IPS-20b (cell line): ENCODE measurements at regions not wholly inside any gene's neighbourhood (a gene's known extent, or its start where the extent isn't known, plus 50 kb on each side); places are given as distances from the start of the nearest gene placed in this dataset.

Experiments
- H3K27ac ChIP-seq: one replicate; pipeline ENCODE4 v1.5.1; 2013; ENCODE audit warnings: low read length
- H3K27me3 ChIP-seq: 2 replicates; pipeline ENCODE4 v1.6.1; 2013; ENCODE audit warnings: mild to moderate bottlenecking, low read length, inconsistent platforms; ENCODE audit not compliant: insufficient read depth
- H3K36me3 ChIP-seq: 2 replicates; pipeline ENCODE4 v1.6.1; 2013; ENCODE audit warnings: low read depth, mild to moderate bottlenecking, inconsistent platforms, low read length, moderate library complexity; ENCODE audit not compliant: insufficient read depth
- H3K4me1 ChIP-seq: 2 replicates; pipeline ENCODE4 v1.6.1; 2013; ENCODE audit warnings: mild to moderate bottlenecking, control low read depth, inconsistent platforms, low read length, moderate library complexity; ENCODE audit not compliant: insufficient read depth
- H3K4me3 ChIP-seq: 2 replicates; pipeline ENCODE4 v1.5.1; 2013; ENCODE audit warnings: mild to moderate bottlenecking, low read length, inconsistent platforms
- H3K9ac ChIP-seq: 2 replicates; pipeline ENCODE4 v1.6.1; 2013; ENCODE audit warnings: low read depth, mild to moderate bottlenecking, inconsistent platforms, low read length, moderate library complexity
- H3K9me3 ChIP-seq: 2 replicates; pipeline ENCODE4 v1.6.1; 2013; ENCODE audit warnings: mild to moderate bottlenecking, low read depth, low read length, inconsistent platforms; ENCODE audit not compliant: insufficient read depth

DNA sequence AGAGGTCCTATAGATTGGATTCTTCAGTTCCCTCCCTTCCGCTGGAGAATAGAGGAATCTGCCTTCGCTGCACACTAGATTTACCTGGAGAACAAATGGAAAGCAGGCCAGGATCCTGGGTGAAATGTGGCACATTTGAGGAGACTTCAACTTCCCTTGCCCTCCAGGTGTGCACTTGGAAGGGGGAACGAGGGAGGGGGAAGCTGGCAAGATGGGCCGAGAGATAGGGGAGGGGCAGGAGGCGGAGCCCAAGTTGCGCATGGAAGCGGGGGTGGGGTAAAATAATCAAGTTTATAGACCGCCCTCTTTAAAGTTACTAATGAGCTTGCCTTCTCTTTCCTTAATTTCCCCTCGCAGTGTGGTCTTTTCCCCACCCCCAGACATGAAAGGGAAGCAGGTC is 155.7 kb upstream of the CAMK1G start:
- H3K4me1 ChIP-seq, result peaks cover 19% of the 10 kb centered on the region
- H3K27ac ChIP-seq, result no peak overlapping the region
- no peaks in the 10 kb centered on the region for H3K9me3 ChIP-seq
- peak overlapping the region; percentile 51 for H3K4me3 ChIP-seq
- peak overlapping the region; percentile 49; the same call in 1 of the 2 replicates for H3K9ac ChIP-seq
- no peaks in the 10 kb centered on the region for H3K27me3 ChIP-seq
- peaks cover 16% of the 10 kb centered on the region; the same call in 1 of the 2 replicates for H3K36me3 ChIP-seq

DNA sequence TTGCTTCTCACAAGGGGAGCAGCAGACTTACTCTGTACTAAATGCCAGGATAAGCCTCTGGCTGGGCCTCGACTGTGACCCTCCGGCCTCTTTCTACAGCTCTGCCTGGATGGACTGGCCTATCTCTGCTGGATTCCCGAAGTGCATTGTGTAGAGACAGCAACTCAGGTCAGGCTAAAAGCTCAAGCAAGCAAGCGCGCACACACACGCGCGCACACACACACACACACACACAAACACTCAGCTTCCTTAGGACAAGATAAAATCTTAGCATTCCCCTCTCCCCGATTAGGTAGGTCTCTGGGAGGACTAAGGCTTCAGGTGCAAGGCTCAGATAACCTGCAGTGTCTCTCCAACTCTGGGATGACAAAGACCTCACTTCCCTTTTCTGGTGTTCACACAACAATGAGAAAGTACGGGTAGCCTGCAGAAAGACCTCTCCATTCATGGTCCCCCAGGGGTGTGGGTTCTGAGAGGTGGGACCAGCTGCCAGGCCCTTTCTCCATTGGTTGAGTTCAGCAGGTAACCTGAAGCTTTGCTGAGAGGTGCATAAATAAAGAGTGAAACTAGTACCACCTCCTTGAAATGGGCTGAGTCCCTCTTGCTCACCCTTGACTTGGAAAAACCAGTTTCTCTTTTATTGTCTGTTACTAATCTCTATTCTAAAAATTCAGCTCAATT is 155.1 kb upstream of the CAMK1G start:
- H3K9ac ChIP-seq, result peak overlapping the region; percentile 49; the same call in 1 of the 2 replicates
- H3K4me1 ChIP-seq, result peaks cover 22% of the 10 kb centered on the region
- H3K36me3 ChIP-seq, result peaks cover 16% of the 10 kb centered on the region; the same call in 1 of the 2 replicates
- no peaks in the 10 kb centered on the region for H3K27me3 ChIP-seq
- H3K4me3 ChIP-seq, result peak overlapping the region; percentile 51
- H3K9me3 ChIP-seq, result no peaks in the 10 kb centered on the region
- H3K27ac ChIP-seq, result no peak overlapping the region

DNA sequence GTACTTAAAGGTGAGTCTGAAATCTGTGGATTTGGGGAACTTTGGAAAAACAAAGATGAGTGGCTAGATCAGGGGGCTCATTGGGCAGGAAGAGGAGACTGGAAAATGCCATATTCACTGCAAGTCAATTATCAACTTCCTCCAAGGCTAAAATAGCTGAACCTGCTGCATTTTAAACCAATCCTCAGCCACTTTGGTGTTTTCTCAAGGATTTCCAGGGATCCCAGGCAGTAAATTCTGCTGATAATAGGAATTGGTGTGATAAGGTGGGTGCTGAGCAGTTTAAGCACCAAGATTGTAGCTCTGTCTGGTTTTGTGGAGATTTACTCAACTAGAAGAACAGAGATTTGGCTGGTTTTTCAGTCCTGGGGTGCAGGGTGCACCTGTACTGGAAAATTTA is 153.9 kb upstream of the CAMK1G start:
- H3K4me3 ChIP-seq, result peak overlapping the region; percentile 51
- H3K36me3 ChIP-seq, result peaks cover 16% of the 10 kb centered on the region; the same call in 1 of the 2 replicates
- H3K27ac ChIP-seq, result no peak overlapping the region
- H3K4me1 ChIP-seq, result peaks cover 34% of the 10 kb centered on the region
- H3K9me3 ChIP-seq, result no peaks in the 10 kb centered on the region
- H3K27me3 ChIP-seq, result no peaks in the 10 kb centered on the region
- peak overlapping the region; percentile 14 for H3K9ac ChIP-seq

GRCh38 chr1:209430107-209430506 is 153.4 kb upstream of the CAMK1G start:
- peaks cover 39% of the 10 kb centered on the region for H3K4me1 ChIP-seq
- no peaks in the 10 kb centered on the region for H3K27me3 ChIP-seq
- no peak overlapping the region for H3K27ac ChIP-seq
- H3K36me3 ChIP-seq, result peaks cover 16% of the 10 kb centered on the region; the same call in 1 of the 2 replicates
- H3K9me3 ChIP-seq, result no peaks in the 10 kb centered on the region
- peak overlapping the region; percentile 14; the same call in 1 of the 2 replicates for H3K9ac ChIP-seq
- H3K4me3 ChIP-seq, result peak overlapping the region; percentile 51

DNA sequence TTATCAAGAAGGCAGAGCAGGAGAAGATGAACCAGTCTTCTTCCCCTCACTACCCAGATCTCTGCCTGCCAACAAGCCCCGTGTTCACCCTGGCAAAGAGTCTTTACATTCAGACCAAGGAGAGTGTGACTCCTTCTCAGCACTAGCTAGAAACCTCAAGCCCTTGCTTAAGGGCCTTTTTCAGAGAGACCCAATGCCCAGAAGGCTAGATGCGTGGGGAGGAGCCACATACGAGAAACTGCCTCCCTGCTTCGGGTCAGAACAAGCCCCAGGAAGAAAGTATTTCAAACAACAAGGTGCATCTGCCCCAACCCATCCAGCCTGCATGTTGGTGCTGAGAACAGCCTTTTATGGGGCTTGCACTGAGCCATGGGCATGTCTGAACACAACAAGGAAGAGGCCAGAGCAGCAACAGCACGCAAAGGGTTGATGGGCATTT is 152.7 kb upstream of the CAMK1G start:
- Histone ChIP-seq H3K4me3 (peak overlapping the region; percentile 51), H3K9ac (peak overlapping the region; percentile 14; the same call in 1 of the 2 replicates), H3K36me3 (peaks cover 16% of the 10 kb centered on the region; the same call in 1 of the 2 replicates), H3K9me3 (no peaks in the 10 kb centered on the region), H3K4me1 (peaks cover 43% of the 10 kb centered on the region), H3K27me3 (no peaks in the 10 kb centered on the region), H3K27ac (no peak overlapping the region)

DNA sequence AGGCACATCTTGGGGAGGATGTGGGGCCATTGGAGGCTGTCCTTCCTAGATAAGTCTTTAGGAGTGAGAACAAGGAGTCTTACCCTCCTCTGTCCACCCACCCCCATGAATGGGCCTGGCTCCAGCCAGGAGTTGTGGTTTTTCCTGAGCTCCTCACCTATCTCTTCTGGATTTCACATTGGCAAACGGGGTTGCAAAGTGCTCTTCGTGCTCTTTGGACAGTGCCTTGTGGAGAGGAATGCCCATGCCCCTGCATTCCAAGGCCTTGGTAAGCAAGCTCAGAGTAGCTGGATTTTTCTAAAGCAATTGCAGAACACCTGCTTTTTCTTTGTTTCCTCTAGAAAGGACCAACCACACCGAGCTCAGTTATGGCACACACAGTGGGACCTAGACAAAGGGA is 152.1 kb upstream of the CAMK1G start:
- no peaks in the 10 kb centered on the region for H3K27me3 ChIP-seq
- H3K4me1 ChIP-seq, result peaks cover 43% of the 10 kb centered on the region
- H3K9ac ChIP-seq, result no peak overlapping the region
- H3K36me3 ChIP-seq, result peaks cover 16% of the 10 kb centered on the region; the same call in 1 of the 2 replicates
- peak overlapping the region; percentile 51; the same call in 1 of the 2 replicates for H3K4me3 ChIP-seq
- H3K9me3 ChIP-seq, result no peaks in the 10 kb centered on the region
- H3K27ac ChIP-seq, result no peak overlapping the region

- Histone ChIP-seq H3K9ac (no peak overlapping the region), H3K9me3 (no peaks in the 10 kb centered on the region), H3K27ac (no peak overlapping the region), H3K36me3 (peaks cover 16% of the 10 kb centered on the region; the same call in 1 of the 2 replicates), H3K4me1 (peaks cover 43% of the 10 kb centered on the region), H3K27me3 (no peaks in the 10 kb centered on the region), H3K4me3 (0 out of 2 replicates have a peak overlapping the region, but pooled peaks have one; percentile 9)
Measured at GRCh38 chr1:209431813-209432442, 151.6 kb upstream of the CAMK1G start.

- Histone ChIP-seq H3K27me3 (no peaks in the 10 kb centered on the region), H3K27ac (no peak overlapping the region), H3K4me3 (no peak overlapping the region), H3K9ac (no peak overlapping the region), H3K4me1 (peaks cover 40% of the 10 kb centered on the region), H3K36me3 (peaks cover 16% of the 10 kb centered on the region; the same call in 1 of the 2 replicates), H3K9me3 (no peaks in the 10 kb centered on the region)
Measured at GRCh38 chr1:209432443-209432825, 151.1 kb upstream of the CAMK1G start.

DNA sequence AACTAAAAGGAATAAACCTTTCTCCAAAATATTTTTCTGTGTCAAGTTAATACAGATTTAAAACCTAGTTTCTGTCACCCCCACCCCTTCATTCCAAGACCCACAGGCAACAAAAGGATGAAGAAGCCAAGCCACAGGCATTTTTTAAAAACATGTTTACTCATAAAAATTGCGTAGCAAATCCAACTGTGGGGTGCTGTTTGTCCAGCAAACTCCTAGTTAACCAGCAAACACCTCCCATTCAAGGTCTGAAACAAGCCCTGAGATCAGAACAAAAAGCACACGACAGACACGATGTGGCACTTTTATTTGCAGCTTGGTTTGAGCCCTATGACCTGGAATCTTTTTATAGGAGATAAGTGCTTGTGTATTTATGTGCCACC is 149.9 kb upstream of the CAMK1G start:
- Histone ChIP-seq H3K9me3 (no peaks in the 10 kb centered on the region), H3K4me3 (peak overlapping the region; percentile 20; the same call in 1 of the 2 replicates), H3K4me1 (peaks cover 36% of the 10 kb centered on the region), H3K9ac (peak overlapping the region; percentile 70), H3K36me3 (peaks cover 16% of the 10 kb centered on the region; the same call in 1 of the 2 replicates), H3K27me3 (no peaks in the 10 kb centered on the region), H3K27ac (peak overlapping the region; percentile 54)

DNA sequence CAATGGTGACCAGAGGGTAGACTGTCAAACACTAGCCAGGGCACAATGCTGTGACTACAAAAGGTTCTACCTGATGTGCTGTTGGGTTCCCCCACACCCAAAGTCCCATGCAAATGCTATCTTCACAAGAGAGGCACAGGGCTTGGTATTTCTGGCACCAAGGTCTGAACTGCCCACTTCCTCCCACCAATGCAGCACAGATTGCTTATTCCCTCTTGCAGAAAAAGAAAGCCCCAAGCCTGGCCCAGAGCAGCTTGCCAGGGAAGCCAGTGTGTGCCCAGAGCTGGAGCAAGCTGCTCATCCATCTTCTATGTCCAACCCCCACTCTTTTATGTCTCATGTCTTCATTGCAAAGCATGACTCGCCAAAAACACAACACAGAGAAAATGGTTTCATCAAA is 149.4 kb upstream of the CAMK1G start:
- Histone ChIP-seq H3K27ac (peak overlapping the region; percentile 54), H3K27me3 (no peaks in the 10 kb centered on the region), H3K4me1 (peaks cover 36% of the 10 kb centered on the region), H3K9me3 (no peaks in the 10 kb centered on the region), H3K36me3 (peaks cover 16% of the 10 kb centered on the region; the same call in 1 of the 2 replicates), H3K4me3 (no peak overlapping the region), H3K9ac (peak overlapping the region; percentile 70)

DNA sequence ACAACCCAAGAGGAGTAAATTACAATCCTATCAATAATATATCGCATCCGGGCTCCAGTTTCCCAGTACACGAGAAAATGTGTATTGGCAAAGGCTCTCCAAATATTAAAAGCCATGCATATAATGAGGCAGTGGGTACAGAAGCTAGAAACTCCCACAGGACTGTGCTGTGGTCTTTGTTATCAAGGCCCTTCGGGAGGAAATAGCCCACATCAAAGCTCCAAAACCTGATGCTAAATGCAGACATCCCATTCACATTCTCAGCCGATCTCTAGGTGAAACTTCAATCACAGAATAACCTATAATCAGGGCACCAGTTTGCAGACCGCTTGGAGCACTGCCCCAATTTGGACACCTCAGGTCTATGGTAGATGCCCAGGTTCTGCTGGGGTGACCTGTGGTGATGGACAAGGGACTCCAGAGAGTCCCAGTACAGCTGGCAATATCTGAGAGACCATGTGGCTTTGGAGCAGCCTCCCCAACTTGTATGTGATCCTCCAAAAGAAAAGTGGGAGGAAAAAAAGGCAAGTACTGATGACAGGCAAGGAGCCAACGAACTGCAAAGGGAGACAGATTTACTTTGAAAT is 148.8 kb upstream of the CAMK1G start:
- H3K27ac ChIP-seq, result no peak overlapping the region
- peak overlapping the region; percentile 39; the same call in 1 of the 2 replicates for H3K9ac ChIP-seq
- H3K36me3 ChIP-seq, result peaks cover 16% of the 10 kb centered on the region; the same call in 1 of the 2 replicates
- H3K4me1 ChIP-seq, result peaks cover 36% of the 10 kb centered on the region
- H3K4me3 ChIP-seq, result no peak overlapping the region
- 0 out of 2 replicates have a peak, but pooled peaks cover 2% of the 10 kb centered on the region for H3K9me3 ChIP-seq
- no peaks in the 10 kb centered on the region for H3K27me3 ChIP-seq
